ENCODE measurements at regions not wholly inside any gene's neighbourhood (a gene's known extent, or its start where the extent isn't known, plus 50 kb on each side); places are given as distances from the start of the nearest gene placed in this dataset.

- H3K9me3 ChIP-seq = peaks cover 0 to 3% (median 0%) of the 10 kb centered on the region in 12 donors
- H3K4me1 ChIP-seq = no peaks in the 10 kb centered on the region
- H3K4me3 ChIP-seq = no peak overlapping the region
- no peaks in the 10 kb centered on the region for H3K27me3 ChIP-seq
- DNase-seq (no peak), ATAC-seq (no peak)
- intact Hi-C loops (cut with DNase I) = no loop called here
- H3K27ac ChIP-seq = no peak overlapping the region
- no peaks in the 10 kb centered on the region for H3K36me3 ChIP-seq
- no peak for TF ChIP-seq CTCF (IDR thresholded peaks at IDR 0.05)
- TF ChIP-seq POLR2A (IDR thresholded peaks at IDR 0.05) = no peak
- WGBS, 4 donors = 60 to 78% (median 66%) methylated on average over 5 of the region's 5 CpGs
Measured at GRCh38 chr21:20527731-20528460, 470.3 kb upstream of the NCAM2 start.

GRCh38 chr21:20537130-20537529, 461.1 kb upstream of the NCAM2 start:
- intact Hi-C loops (cut with DNase I) = no loop called here
- H3K4me1 ChIP-seq = no peaks in the 10 kb centered on the region
- no peak overlapping the region for H3K4me3 ChIP-seq
- no peaks in the 10 kb centered on the region for H3K36me3 ChIP-seq
- no peak overlapping the region for H3K27ac ChIP-seq
- no peak for TF ChIP-seq POLR2A (IDR thresholded peaks at IDR 0.05)
- no peak for TF ChIP-seq CTCF (IDR thresholded peaks at IDR 0.05)
- ATAC-seq = no peak
- DNase-seq = no peak
- no peaks in the 10 kb centered on the region for H3K27me3 ChIP-seq
- 92 to 100% (median 97%) methylated on average over 1 of the region's 1 CpG for WGBS, 4 donors
- H3K9me3 ChIP-seq = peaks cover 0 to 1% (median 0%) of the 10 kb centered on the region in 12 donors

- Histone ChIP-seq H3K27ac (no peak overlapping the region), H3K27me3 (no peaks in the 10 kb centered on the region), H3K4me1 (no peaks in the 10 kb centered on the region), H3K9me3 (no peaks in the 10 kb centered on the region), H3K36me3 (no peaks in the 10 kb centered on the region), H3K4me3 (no peak overlapping the region)
- intact Hi-C loops (cut with DNase I) = no loop called here
- ATAC-seq = no peak
- WGBS, 4 donors = 78 to 100% (median 88%) methylated on average over 1 to 5 of the region's 5 CpGs
- DNase-seq = no peak
- TF ChIP-seq CTCF (IDR thresholded peaks at IDR 0.05) (no peak), POLR2A (IDR thresholded peaks at IDR 0.05) (no peak)
Measured at GRCh38 chr21:20538039-20538658, 460.1 kb upstream of the NCAM2 start.

- no peak overlapping the region for H3K4me3 ChIP-seq
- H3K36me3 ChIP-seq = no peaks in the 10 kb centered on the region
- TF ChIP-seq POLR2A (IDR thresholded peaks at IDR 0.05) (no peak), CTCF (IDR thresholded peaks at IDR 0.05) (no peak)
- no peaks in the 10 kb centered on the region for H3K27me3 ChIP-seq
- H3K9me3 ChIP-seq = peaks cover 0 to 15% (median 0%) of the 10 kb centered on the region in 12 donors
- 83 to 89% (median 88%) methylated on average over 10 of the region's 10 CpGs for WGBS, 4 donors
- DNase-seq (no peak), ATAC-seq (no peak)
- H3K27ac ChIP-seq = no peak overlapping the region
- H3K4me1 ChIP-seq = no peaks in the 10 kb centered on the region
- intact Hi-C loops (cut with DNase I) = no loop called here
Measured at GRCh38 chr21:20545454-20545853, 452.8 kb upstream of the NCAM2 start.

Data from heart left ventricle (tissue), 16 donors.